ENCODE measurements at regions not wholly inside any gene's neighbourhood (a gene's known extent, or its start where the extent isn't known, plus 50 kb on each side); places are given as distances from the start of the nearest gene placed in this dataset.

DNA sequence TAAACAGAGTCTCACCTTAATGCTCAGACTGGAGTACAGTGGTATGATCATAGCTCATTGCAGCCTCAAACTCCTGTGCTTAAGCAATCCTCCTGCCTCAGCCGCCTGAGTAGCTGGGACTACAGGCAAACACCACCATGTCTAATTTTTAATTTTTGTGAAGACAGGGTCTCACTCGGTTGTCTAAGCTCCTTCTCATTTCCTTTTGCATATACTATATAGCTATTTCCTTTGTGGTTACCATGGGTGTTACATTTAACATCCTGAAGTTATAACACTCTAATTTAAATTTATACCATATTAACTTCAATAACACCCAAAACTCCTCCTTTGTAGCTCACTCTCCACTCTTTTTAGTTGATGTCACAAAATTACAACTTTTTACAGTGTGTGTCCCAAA lies 114.3 kb downstream of the DCK start:
- TF ChIP-seq CTCF (conservative IDR thresholded peaks at IDR 0.05 in 1 of 2, IDR thresholded peaks at IDR 0.05 in 1 of 2; ENCODE audit: low read depth in 1 of 2, low read length in 2 of 2), result no peak
- no peak for TF ChIP-seq EZH2 (IDR thresholded peaks at IDR 0.05; ENCODE audit: low read length, missing control alignments)
